Ascending aorta (tissue), 2 donors: ENCODE measurements at regions not wholly inside any gene's neighbourhood (a gene's known extent, or its start where the extent isn't known, plus 50 kb on each side); places are given as distances from the start of the nearest gene placed in this dataset.

Source experiments
- DNase-seq, 2 donors: peaks; one replicate each; pipeline ENCODE4 v3.0.0-alpha.2; 2019; ENCODE audit warnings: low spot score in 2 of 2
- H3K27ac ChIP-seq, 2 donors: fragments of 200-600 bp; sonication (generic); one replicate each; pipeline ENCODE4 v1.5.1; 2016 to 2017; ENCODE audit warnings: mild to moderate bottlenecking in 1 of 2
- H3K27me3 ChIP-seq: fragments of 200-600 bp; sonication (generic); one replicate; pipeline ENCODE4 v1.5.1; 2017
- H3K36me3 ChIP-seq, 2 donors: fragments of 200-600 bp; sonication (generic); one replicate each; pipeline ENCODE4 v1.5.1; 2016
- H3K4me1 ChIP-seq, 2 donors: fragments of 200-600 bp; sonication (generic); one replicate each; pipeline ENCODE4 v1.5.1; 2016 to 2017; ENCODE audit warnings: mild to moderate bottlenecking in 1 of 2
- H3K4me3 ChIP-seq, 2 donors: fragments of 200-600 bp; sonication (generic); one replicate each; pipeline ENCODE4 v1.5.1; 2016 to 2017; ENCODE audit warnings: mild to moderate bottlenecking in 1 of 2
- H3K9me3 ChIP-seq, 2 donors: fragments of 200-600 bp; sonication (generic); one replicate each; pipeline ENCODE4 v1.5.1; 2016
- intact Hi-C: fragments of 100-400 bp; cut with DNase I; formaldehyde crosslinking; loops from one replicate; pipeline ENCODE4 v1.15.1; 2023
- TF ChIP-seq, protein P1 (sequence below), 3 experiments: fragments of 200-600 bp in 2 of 3; fragments of 450-650 bp in 1 of 3; sonication (generic) in 2 of 3; IDR thresholded peaks; one replicate each; pipeline ENCODE4 v1.5.1; 2016 to 2019; ENCODE audit warnings: antibody characterized with exemption in 3 of 3, mild to moderate bottlenecking in 1 of 3, moderate library complexity in 1 of 3

DNA sequence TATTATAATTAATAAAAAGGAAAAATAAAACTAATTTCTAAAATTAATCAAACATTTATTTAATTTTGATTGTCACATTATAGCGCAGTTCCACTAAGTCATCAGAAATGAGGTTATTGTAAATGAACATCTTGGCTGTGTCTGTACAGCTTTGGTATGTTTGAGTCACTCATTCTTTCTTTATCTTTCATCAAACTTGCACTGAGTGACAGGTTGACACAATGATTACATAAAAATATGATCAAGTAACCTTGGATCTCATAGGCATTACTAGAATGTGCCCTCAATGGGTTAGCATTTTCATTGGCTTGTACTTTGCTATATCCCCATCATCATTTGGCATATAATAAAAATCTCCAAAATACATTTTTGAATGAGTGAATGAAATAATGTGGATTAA lies 1353.2 kb upstream of the ADGRL2 start:
- no peak for DNase-seq
- Histone ChIP-seq H3K36me3 (no peaks in the 10 kb centered on the region), H3K9me3 (no peaks in the 10 kb centered on the region), H3K4me1 (no peaks in the 10 kb centered on the region), H3K4me3 (no peak overlapping the region), H3K27ac (no peak overlapping the region), H3K27me3 (no peaks in the 10 kb centered on the region)
- intact Hi-C loops = no loop called here
- TF ChIP-seq, protein P1, sequence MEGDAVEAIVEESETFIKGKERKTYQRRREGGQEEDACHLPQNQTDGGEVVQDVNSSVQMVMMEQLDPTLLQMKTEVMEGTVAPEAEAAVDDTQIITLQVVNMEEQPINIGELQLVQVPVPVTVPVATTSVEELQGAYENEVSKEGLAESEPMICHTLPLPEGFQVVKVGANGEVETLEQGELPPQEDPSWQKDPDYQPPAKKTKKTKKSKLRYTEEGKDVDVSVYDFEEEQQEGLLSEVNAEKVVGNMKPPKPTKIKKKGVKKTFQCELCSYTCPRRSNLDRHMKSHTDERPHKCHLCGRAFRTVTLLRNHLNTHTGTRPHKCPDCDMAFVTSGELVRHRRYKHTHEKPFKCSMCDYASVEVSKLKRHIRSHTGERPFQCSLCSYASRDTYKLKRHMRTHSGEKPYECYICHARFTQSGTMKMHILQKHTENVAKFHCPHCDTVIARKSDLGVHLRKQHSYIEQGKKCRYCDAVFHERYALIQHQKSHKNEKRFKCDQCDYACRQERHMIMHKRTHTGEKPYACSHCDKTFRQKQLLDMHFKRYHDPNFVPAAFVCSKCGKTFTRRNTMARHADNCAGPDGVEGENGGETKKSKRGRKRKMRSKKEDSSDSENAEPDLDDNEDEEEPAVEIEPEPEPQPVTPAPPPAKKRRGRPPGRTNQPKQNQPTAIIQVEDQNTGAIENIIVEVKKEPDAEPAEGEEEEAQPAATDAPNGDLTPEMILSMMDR (IDR thresholded peaks at IDR 0.05) = no peak

DNA sequence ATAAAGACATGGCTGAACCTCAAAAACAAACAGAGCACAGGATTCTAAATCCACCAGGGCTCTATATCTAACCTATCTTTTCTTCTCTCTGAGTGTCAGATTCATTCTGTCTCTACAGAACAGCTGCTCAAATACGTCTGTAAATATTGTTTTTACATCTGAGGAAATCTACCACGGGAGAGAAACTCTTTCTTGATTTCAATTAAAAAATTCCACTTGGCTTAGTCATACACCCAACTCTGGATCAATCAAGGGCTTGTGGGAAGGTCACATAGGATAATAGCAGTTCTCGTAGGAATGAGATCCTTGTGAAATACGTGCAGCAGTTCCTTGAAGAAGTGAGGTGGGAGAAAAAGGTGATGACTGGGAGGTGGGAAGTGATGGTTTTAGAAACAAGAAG lies 1355.7 kb upstream of the ADGRL2 start:
- H3K9me3 ChIP-seq = no peaks in the 10 kb centered on the region
- H3K36me3 ChIP-seq = no peaks in the 10 kb centered on the region
- no peak for DNase-seq
- no peak overlapping the region for H3K27ac ChIP-seq
- H3K4me3 ChIP-seq = no peak overlapping the region
- H3K4me1 ChIP-seq = no peaks in the 10 kb centered on the region
- TF ChIP-seq, protein P1 (IDR thresholded peaks at IDR 0.05) = no peak
- intact Hi-C loops = no loop called here
- H3K27me3 ChIP-seq = no peaks in the 10 kb centered on the region

DNA sequence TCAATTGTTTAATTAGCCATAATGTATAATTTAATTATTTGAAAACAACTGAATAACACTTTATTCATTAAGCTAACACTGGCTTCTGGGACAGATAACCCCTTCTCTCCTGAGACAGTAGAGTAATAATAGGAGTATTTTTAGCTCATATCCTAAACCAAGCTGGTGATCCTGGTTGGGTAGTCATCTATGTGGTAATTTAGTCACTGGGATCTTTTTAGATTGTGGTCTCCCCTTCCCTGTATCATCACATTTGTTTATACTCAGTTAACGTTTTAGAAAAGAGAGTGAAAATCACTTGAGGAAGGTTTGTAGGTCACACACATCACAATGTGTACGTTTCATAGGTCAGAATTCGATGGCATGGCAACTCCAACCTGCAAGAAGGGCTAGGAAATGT lies 1356.6 kb upstream of the ADGRL2 start:
- Histone ChIP-seq H3K4me3 (no peak overlapping the region), H3K27me3 (no peaks in the 10 kb centered on the region), H3K27ac (no peak overlapping the region), H3K4me1 (no peaks in the 10 kb centered on the region), H3K36me3 (no peaks in the 10 kb centered on the region), H3K9me3 (no peaks in the 10 kb centered on the region)
- DNase-seq = no peak
- TF ChIP-seq, protein P1 (IDR thresholded peaks at IDR 0.05) = no peak
- intact Hi-C loops = no loop called here

DNA sequence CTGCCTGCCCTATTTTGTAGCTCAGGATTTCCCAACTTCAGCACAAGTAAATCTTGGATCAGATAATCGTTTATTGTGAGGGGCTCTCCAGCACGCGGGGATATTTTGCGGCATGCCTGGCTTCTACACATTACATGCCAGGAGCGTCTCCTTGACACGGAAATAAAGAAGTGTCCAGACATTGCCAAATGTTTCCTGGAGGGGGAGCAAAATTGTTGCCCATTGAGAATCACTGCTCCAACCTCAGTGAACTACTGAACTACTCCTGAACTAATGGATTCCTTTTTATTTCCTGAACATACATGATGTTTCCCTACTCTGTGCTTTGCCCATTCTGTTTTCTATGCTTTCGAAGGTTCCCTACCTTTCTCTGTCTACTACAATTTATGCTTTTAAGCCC lies 1359.1 kb upstream of the ADGRL2 start:
- Histone ChIP-seq H3K27me3 (no peaks in the 10 kb centered on the region), H3K36me3 (no peaks in the 10 kb centered on the region), H3K9me3 (no peaks in the 10 kb centered on the region), H3K4me3 (no peak overlapping the region), H3K27ac (no peak overlapping the region), H3K4me1 (no peaks in the 10 kb centered on the region)
- TF ChIP-seq, protein P1 (IDR thresholded peaks at IDR 0.05) = no peak
- no peak for DNase-seq
- intact Hi-C loops = no loop called here

DNA sequence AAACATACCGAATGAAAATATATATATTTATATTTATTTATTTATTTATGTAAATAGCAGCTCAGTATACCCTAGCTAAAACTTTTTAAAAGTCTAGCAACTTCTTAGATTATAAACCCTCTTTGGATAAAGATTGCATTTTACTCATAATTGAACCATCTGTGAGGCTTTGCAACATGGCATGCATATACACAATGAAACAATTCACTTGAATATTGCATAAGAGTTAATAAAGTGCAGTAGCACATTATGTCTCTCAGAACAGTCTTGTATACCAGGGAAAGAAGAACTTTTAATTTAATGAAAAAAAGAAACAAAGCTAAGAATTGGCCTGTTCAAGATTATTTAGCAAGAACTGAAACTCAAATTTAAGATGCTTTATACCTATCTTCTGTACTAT lies 1363.9 kb upstream of the ADGRL2 start:
- Histone ChIP-seq H3K4me1 (no peaks in the 10 kb centered on the region), H3K36me3 (no peaks in the 10 kb centered on the region), H3K9me3 (no peaks in the 10 kb centered on the region), H3K4me3 (no peak overlapping the region), H3K27me3 (no peaks in the 10 kb centered on the region), H3K27ac (no peak overlapping the region)
- DNase-seq = no peak
- intact Hi-C loops = no loop called here
- TF ChIP-seq, protein P1 (IDR thresholded peaks at IDR 0.05) = no peak

DNA sequence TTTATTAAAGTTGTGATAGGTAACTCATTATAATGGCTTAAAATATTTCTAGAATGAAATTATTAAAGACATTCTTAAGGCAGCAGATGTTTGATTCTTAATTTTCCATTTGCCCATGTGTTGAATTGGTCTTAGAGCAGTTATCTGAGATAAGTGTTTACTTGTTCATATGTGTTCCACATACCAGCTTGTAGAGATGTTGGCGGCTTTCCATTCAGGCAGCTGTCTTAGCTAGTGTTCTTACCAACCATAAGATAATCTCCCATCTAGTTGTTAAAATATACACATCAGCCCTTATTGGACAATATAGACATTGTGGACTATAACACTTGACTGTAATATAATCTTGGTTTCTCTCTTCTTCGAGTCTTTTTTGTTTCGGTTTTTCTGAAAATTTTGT lies 1372.9 kb upstream of the ADGRL2 start:
- H3K4me3 ChIP-seq = no peak overlapping the region
- H3K4me1 ChIP-seq = no peaks in the 10 kb centered on the region
- no peaks in the 10 kb centered on the region for H3K9me3 ChIP-seq
- no peak overlapping the region for H3K27ac ChIP-seq
- TF ChIP-seq, protein P1 (IDR thresholded peaks at IDR 0.05) = no peak
- no peaks in the 10 kb centered on the region for H3K27me3 ChIP-seq
- no peak for DNase-seq
- intact Hi-C loops = no loop called here
- H3K36me3 ChIP-seq = no peaks in the 10 kb centered on the region
